B cell (primary cell): ENCODE measurements at regions not wholly inside any gene's neighbourhood (a gene's known extent, or its start where the extent isn't known, plus 50 kb on each side); places are given as distances from the start of the nearest gene placed in this dataset.

Experiments
- ATAC-seq: fragments of 200-7000 bp; cut with Tn5 transposase; one replicate; pipeline ENCODE4 v1.10.0; 2021; ENCODE audit warnings: low read depth, mild to moderate bottlenecking, moderate number of reproducible peaks, moderate library complexity
- CTCF ChIA-PET: fragments of 350-600 bp; sonication (Branson Sonifier 250); formaldehyde crosslinking; loops from one replicate; lab custom pipeline; 2021; ENCODE audit warnings: antibody characterized with exemption, inconsistent platforms; lab: Charles Lee
- POLR2A ChIA-PET: fragments of 350-600 bp; sonication (Branson Sonifier 250); formaldehyde crosslinking; loops from one replicate; lab custom pipeline; 2021; ENCODE audit warnings: antibody characterized with exemption; lab: Charles Lee
- DNase-seq: peaks from one replicate; pipeline ENCODE4 v3.0.0; 2013
- H2AFZ ChIP-seq: 2 replicates; pipeline ENCODE4 v1.6.1; 2012; ENCODE audit warnings: mild to moderate bottlenecking, low read depth, low read length; ENCODE audit not compliant: insufficient read depth, poor library complexity, severe bottlenecking
- H3K27ac ChIP-seq, 2 donors: 1 replicate in 1 of 2; 2 replicates in 1 of 2; pipeline ENCODE4 v1.5.1; 2012 to 2013; ENCODE audit warnings: low read length in 2 of 2, mild to moderate bottlenecking in 2 of 2, moderate library complexity in 1 of 2
- H3K27me3 ChIP-seq, 4 experiments: fragments of 200-600 bp in 1 of 4; sonication (generic) in 1 of 4; replicated peaks in 1 of 4; 1 replicate in 2 of 4; 2 replicates in 2 of 4; pipeline versions ENCODE4 v1.6.1 to v1.7.0; 2013 to 2016; ENCODE audit warnings: low read length in 3 of 4, mild to moderate bottlenecking in 2 of 4, mixed read lengths in 1 of 4, moderate library complexity in 1 of 4; ENCODE audit not compliant: insufficient read depth in 4 of 4, control insufficient read depth in 3 of 4; ENCODE audit errors: control extremely low read depth in 1 of 4
- H3K36me3 ChIP-seq, 2 experiments: replicated peaks in 1 of 2; 1 replicate in 1 of 2; 2 replicates in 1 of 2; pipeline versions ENCODE4 v1.6.1 to v1.7.1; 2013; ENCODE audit warnings: low read length in 1 of 2; ENCODE audit not compliant: insufficient read depth in 2 of 2, control insufficient read depth in 1 of 2; ENCODE audit errors: control extremely low read depth in 1 of 2, extremely low read depth in 1 of 2
- H3K4me1 ChIP-seq, 2 donors: fragments of 200-600 bp in 1 of 2; sonication (generic) in 1 of 2; 1 replicate in 1 of 2; 2 replicates in 1 of 2; pipeline versions ENCODE4 v1.5.1 to v1.6.1; 2013 to 2017; ENCODE audit warnings: low read length in 2 of 2; ENCODE audit not compliant: control insufficient read depth in 2 of 2, insufficient read depth in 2 of 2
- H3K4me2 ChIP-seq: replicated peaks from 2 replicates; pipeline ENCODE3; 2012; ENCODE audit warnings: mild to moderate bottlenecking, low read depth, low read length; ENCODE audit not compliant: poor library complexity, severe bottlenecking
- H3K4me3 ChIP-seq, 5 experiments: fragments of 200-600 bp in 1 of 5; sonication (generic) in 1 of 5; 1 replicate in 3 of 5; 2 replicates in 2 of 5; pipeline versions ENCODE4 v1.5.1 to v1.7.0; 2011 to 2016; ENCODE audit warnings: low read length in 4 of 5, mild to moderate bottlenecking in 4 of 5, low read depth in 2 of 5, control low read depth in 1 of 5, moderate library complexity in 1 of 5; ENCODE audit not compliant: insufficient read depth in 1 of 5; ENCODE audit errors: control extremely low read depth in 1 of 5, extremely low read depth in 1 of 5
- H3K79me2 ChIP-seq: fragments of 200-600 bp; sonication (generic); one replicate; pipeline ENCODE4 v1.6.0; 2016; ENCODE audit warnings: low read length; ENCODE audit not compliant: control insufficient read depth, insufficient read depth
- H3K9ac ChIP-seq: fragments of 200-600 bp; sonication (generic); 2 replicates; pipeline ENCODE4 v1.6.1; 2017; ENCODE audit warnings: mild to moderate bottlenecking, low read length, moderate library complexity
- H3K9me3 ChIP-seq, 3 donors: one replicate each; pipeline versions ENCODE4 v1.6.1 to v1.7.1; 2013; ENCODE audit warnings: low read length in 2 of 3; ENCODE audit not compliant: control insufficient read depth in 2 of 3, insufficient read depth in 1 of 3; ENCODE audit errors: control extremely low read depth in 1 of 3
- H4K20me1 ChIP-seq: 2 replicates; pipeline ENCODE4 v1.6.0; 2012; ENCODE audit warnings: mild to moderate bottlenecking, low read length; ENCODE audit not compliant: insufficient read depth, control insufficient read depth, poor library complexity, severe bottlenecking
- H3K27ac Mint-ChIP-seq: one replicate; pipeline ENCODE4 v1.8.0; 2021; ENCODE audit warnings: mixed read lengths
- H3K27me3 Mint-ChIP-seq: one replicate; pipeline ENCODE4 v1.8.0; 2021; ENCODE audit warnings: mixed read lengths
- H3K4me1 Mint-ChIP-seq: one replicate; pipeline ENCODE4 v1.8.0; 2021; ENCODE audit warnings: mixed read lengths
- H3K4me3 Mint-ChIP-seq: one replicate; pipeline ENCODE4 v1.8.0; 2021; ENCODE audit warnings: mixed read lengths
- H3K9me3 Mint-ChIP-seq: one replicate; pipeline ENCODE4 v1.8.0; 2022; ENCODE audit warnings: mixed read lengths; ENCODE audit not compliant: insufficient read depth
- CTCF ChIP-seq: fragments of 200-600 bp; IDR thresholded peaks from one replicate; pipeline ENCODE4 v1.8.0; 2022; ENCODE audit warnings: antibody characterized with exemption, mild to moderate bottlenecking
- EZH2 ChIP-seq: IDR thresholded peaks from 2 replicates; pipeline ENCODE4 v1.6.1; 2012; ENCODE audit warnings: borderline replicate concordance, low read depth, mild to moderate bottlenecking, moderate library complexity, low read length; ENCODE audit not compliant: insufficient read depth, poor library complexity, severe bottlenecking
- WGBS: methylation state at CpG from one replicate; pipeline ENCODE4 v1.1.5; 2013; ENCODE audit warnings: missing lambda C conversion rate; ENCODE audit not compliant: insufficient coverage; 5-methylcytosine and 5-hydroxymethylcytosine counted together
- intact Hi-C: fragments of 100-400 bp; cut with micrococcal nuclease; formaldehyde crosslinking; loops from one replicate; pipeline ENCODE4 v1.10.0; 2022

GRCh38 chr5:8340261-8340660, 471.3 kb downstream of the MTRR start:
- Histone ChIP-seq H3K79me2 (no peaks in the 10 kb centered on the region), H2AFZ (no peak overlapping the region), H3K4me3 (no peak overlapping the region), H3K4me1 (no peaks in the 10 kb centered on the region), H3K36me3 (no peaks in the 10 kb centered on the region), H3K4me2 (no peak overlapping the region), H3K9me3 (no peaks in the 10 kb centered on the region), H3K9ac (no peak overlapping the region), H3K27ac (no peak overlapping the region), H3K27me3 (no peaks in the 10 kb centered on the region), H4K20me1 (no peaks in the 10 kb centered on the region)
- ChIA-PET POLR2A (no interaction called here), CTCF (no interaction called here)
- ATAC-seq (no peak), DNase-seq (no peak)
- Mint-ChIP-seq H3K27ac (no peak overlapping the region), H3K9me3 (peaks cover 2% of the 10 kb centered on the region), H3K4me1 (no peaks in the 10 kb centered on the region), H3K27me3 (no peaks in the 10 kb centered on the region), H3K4me3 (no peak overlapping the region)
- intact Hi-C loops, result no loop called here
- TF ChIP-seq EZH2 (no peak), CTCF (no peak)
- WGBS, result 50% methylated on average over 3 of the region's 3 CpGs

GRCh38 chr5:8340739-8341344, 471.9 kb downstream of the MTRR start:
- Histone ChIP-seq H3K4me1 (no peaks in the 10 kb centered on the region), H3K9me3 (no peaks in the 10 kb centered on the region), H2AFZ (no peak overlapping the region), H3K4me2 (no peak overlapping the region), H3K27me3 (no peaks in the 10 kb centered on the region), H4K20me1 (no peaks in the 10 kb centered on the region), H3K27ac (no peak overlapping the region), H3K79me2 (no peaks in the 10 kb centered on the region), H3K36me3 (no peaks in the 10 kb centered on the region), H3K9ac (no peak overlapping the region), H3K4me3 (no peak overlapping the region)
- H3K27me3 Mint-ChIP-seq, result no peaks in the 10 kb centered on the region
- peaks cover 2% of the 10 kb centered on the region for H3K9me3 Mint-ChIP-seq
- 43% methylated on average over 1 of the region's 1 CpG for WGBS
- H3K27ac Mint-ChIP-seq, result no peak overlapping the region
- intact Hi-C loops, result no loop called here
- H3K4me3 Mint-ChIP-seq, result no peak overlapping the region
- CTCF ChIA-PET, result no interaction called here
- DNase-seq (no peak), ATAC-seq (no peak)
- TF ChIP-seq EZH2, result no peak
- TF ChIP-seq CTCF, result no peak
- H3K4me1 Mint-ChIP-seq, result no peaks in the 10 kb centered on the region
- POLR2A ChIA-PET, result no interaction called here
